Activated CD4-positive, alpha-beta T cell treated with anti-CD3 and anti-CD28 coated beads for 36 hours (primary cell): ENCODE measurements at regions not wholly inside any gene's neighbourhood (a gene's known extent, or its start where the extent isn't known, plus 50 kb on each side); places are given as distances from the start of the nearest gene placed in this dataset.

Experiments
- ATAC-seq: fragments of 200-7000 bp; cut with Tn5 transposase; one replicate; pipeline ENCODE4 v1.10.0; 2021; ENCODE audit warnings: mild to moderate bottlenecking, moderate library complexity
- CTCF ChIA-PET: fragments of 350-600 bp; sonication (Branson Sonifier 250); formaldehyde crosslinking; loops from one replicate; lab custom pipeline; 2021; ENCODE audit warnings: antibody characterized with exemption; lab: Charles Lee
- POLR2A ChIA-PET: fragments of 350-600 bp; sonication (Branson Sonifier 250); formaldehyde crosslinking; loops from one replicate; lab custom pipeline; 2021; ENCODE audit warnings: antibody characterized with exemption, inconsistent platforms; lab: Charles Lee
- DNase-seq: peaks from one replicate; pipeline ENCODE4 v3.0.0-alpha.2; 2020
- H3K27ac Mint-ChIP-seq: one replicate; pipeline ENCODE4 v1.8.0; 2021; ENCODE audit warnings: mixed read lengths
- H3K27me3 Mint-ChIP-seq: one replicate; pipeline ENCODE4 v1.8.0; 2021; ENCODE audit warnings: mixed read lengths
- H3K36me3 Mint-ChIP-seq: one replicate; pipeline ENCODE4 v1.8.0; 2021; ENCODE audit warnings: low read depth, mixed read lengths
- H3K4me1 Mint-ChIP-seq: one replicate; pipeline ENCODE4 v1.8.0; 2021; ENCODE audit warnings: mixed read lengths
- H3K4me3 Mint-ChIP-seq: one replicate; pipeline ENCODE4 v1.8.0; 2021; ENCODE audit warnings: mild to moderate bottlenecking, moderate library complexity, mixed read lengths
- H3K9me3 Mint-ChIP-seq: one replicate; pipeline ENCODE4 v1.8.0; 2021; ENCODE audit warnings: low read depth, mixed read lengths
- intact Hi-C, 2 experiments: fragments of 100-400 bp; cut with DNase I in 1 of 2; cut with micrococcal nuclease in 1 of 2; formaldehyde crosslinking; loops; one replicate each; pipeline versions ENCODE4 v1.14.2 to v1.15.1; 2022 to 2024; cut with DNase I, micrococcal nuclease

DNA sequence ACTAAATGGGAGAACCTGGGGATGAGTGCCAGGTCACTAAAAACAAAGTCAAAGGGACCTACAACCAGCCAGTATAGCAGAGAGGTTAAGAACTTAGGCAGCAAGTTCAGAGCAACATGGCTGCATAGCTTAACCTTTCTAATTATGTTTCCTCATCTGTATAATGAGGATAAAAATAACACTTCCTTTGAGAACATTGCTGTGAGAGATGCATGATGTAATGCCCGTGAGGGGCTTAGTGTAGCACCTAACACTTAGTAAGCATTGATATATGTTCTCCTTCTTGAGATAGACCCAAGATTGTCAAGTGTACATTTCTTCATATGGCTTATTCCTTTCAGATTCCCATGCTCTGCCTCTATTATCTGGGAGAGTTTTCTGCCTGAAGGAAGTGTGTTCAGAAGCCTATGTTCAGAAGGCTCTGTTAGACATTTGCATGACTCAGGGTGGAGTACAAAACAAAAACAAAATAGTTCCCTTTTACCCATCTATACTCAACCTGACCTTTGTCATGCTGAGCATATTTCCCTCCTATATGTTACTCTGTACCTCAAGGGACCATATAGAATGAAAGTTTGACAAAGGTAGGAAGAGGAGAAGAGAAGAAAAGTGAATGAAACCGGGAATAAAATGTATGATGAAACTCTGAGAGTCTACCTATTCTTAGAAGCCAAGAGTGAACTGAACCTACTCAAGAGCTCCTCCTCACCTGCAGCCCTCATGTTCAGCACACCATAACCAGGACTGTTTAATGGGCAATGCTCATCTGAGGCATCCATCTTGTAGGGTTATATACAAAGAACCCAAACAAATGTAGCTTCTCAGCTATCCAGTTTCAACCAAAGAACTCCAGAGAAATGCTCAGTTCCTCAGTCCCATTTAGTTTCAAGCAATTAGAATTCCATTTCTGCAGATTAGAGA lies 70.7 kb upstream of the KCNMB2 start:
- H3K9me3 Mint-ChIP-seq = no peaks in the 10 kb centered on the region
- CTCF ChIA-PET = interaction anchor here (0.7 kb wide), 2 partner anchors 13 to 273 kb away, joined by 3 read pairs; no protein-coding TSS in a partner anchor
- H3K27ac Mint-ChIP-seq = no peak overlapping the region
- POLR2A ChIA-PET = no interaction called here
- DNase-seq = no peak
- H3K4me1 Mint-ChIP-seq = no peaks in the 10 kb centered on the region
- H3K27me3 Mint-ChIP-seq = peaks cover 17% of the 10 kb centered on the region
- no peak overlapping the region for H3K4me3 Mint-ChIP-seq
- ATAC-seq = no peak
- no peaks in the 10 kb centered on the region for H3K36me3 Mint-ChIP-seq
- intact Hi-C loops = no loop called here

DNA sequence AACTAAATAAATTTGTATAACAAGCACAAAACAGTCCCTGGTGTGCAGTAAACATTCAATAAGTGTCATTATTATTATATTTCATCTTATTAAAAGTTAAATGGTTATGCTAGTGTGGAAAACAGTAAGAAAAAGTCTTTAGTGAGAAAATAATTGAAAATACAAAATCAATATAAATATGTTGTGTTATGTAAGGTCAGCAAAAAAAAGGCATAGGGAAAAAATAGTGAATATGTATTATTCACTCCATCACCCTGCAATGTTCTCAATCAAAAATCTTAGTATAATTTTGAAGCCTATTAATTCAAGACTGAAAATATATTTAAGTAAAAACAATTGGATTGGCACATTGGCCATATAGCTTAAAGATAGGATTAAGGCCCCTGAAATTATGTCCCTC lies 63.3 kb upstream of the KCNMB2 start:
- DNase-seq (no peak), ATAC-seq (no peak)
- H3K27me3 Mint-ChIP-seq = peaks cover 17% of the 10 kb centered on the region
- no peaks in the 10 kb centered on the region for H3K9me3 Mint-ChIP-seq
- H3K4me1 Mint-ChIP-seq = no peaks in the 10 kb centered on the region
- ChIA-PET POLR2A (no interaction called here), CTCF (no interaction called here)
- no peak overlapping the region for H3K27ac Mint-ChIP-seq
- no peak overlapping the region for H3K4me3 Mint-ChIP-seq
- H3K36me3 Mint-ChIP-seq = no peaks in the 10 kb centered on the region
- intact Hi-C loops = no loop called here

DNA sequence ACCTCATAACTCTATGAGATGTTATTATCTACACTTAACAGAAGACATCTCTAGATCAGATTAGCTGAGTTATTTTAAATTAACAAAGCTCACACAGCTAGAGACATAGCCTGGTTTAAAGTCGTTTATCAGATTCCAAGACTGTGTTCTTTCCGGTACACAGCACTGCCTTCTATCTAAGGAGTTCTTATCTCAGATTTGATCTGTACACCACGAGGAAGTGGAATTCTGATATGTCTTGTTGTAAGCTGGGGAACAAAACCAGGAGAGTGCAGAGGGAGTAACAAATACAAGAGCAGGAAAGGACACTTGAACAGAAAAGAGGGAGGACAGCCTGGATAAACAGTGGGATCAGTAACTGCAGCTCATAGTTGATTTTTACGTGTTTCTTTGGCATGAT lies 61.7 kb upstream of the KCNMB2 start:
- Mint-ChIP-seq H3K36me3 (no peaks in the 10 kb centered on the region), H3K4me3 (no peak overlapping the region), H3K27me3 (peaks cover 15% of the 10 kb centered on the region), H3K27ac (no peak overlapping the region), H3K4me1 (no peaks in the 10 kb centered on the region), H3K9me3 (no peaks in the 10 kb centered on the region)
- no peak for ATAC-seq
- intact Hi-C loops = no loop called here
- DNase-seq = no peak
- POLR2A ChIA-PET = no interaction called here
- CTCF ChIA-PET = interaction anchor here (0.7 kb wide), 1 partner anchor 1565 kb away, joined by 3 read pairs; no protein-coding TSS in a partner anchor

DNA sequence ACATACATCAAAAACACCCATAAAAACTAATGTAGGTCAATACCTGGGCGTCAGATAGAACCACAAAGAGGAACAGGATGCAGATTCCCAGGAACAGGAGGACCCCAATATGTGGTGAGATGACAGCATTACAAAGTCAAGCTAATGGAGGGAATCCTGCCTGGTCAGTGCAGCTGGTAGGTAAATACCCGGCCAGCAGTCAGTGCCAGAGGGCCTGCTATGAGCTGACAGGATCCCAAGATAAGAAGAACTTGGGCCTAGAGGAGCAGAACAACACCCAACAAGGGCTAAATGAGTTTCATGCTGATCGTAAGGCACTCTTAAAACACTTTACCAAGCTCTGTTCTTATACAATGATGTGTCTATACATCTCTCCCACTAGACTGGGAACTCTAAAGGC lies 61.2 kb upstream of the KCNMB2 start:
- CTCF ChIA-PET = interaction anchor here (0.7 kb wide), 1 partner anchor 1564 kb away, joined by 3 read pairs; no protein-coding TSS in a partner anchor
- no peak overlapping the region for H3K27ac Mint-ChIP-seq
- ATAC-seq (no peak), DNase-seq (no peak)
- intact Hi-C loops = no loop called here
- no peaks in the 10 kb centered on the region for H3K36me3 Mint-ChIP-seq
- no peaks in the 10 kb centered on the region for H3K4me1 Mint-ChIP-seq
- H3K9me3 Mint-ChIP-seq = no peaks in the 10 kb centered on the region
- H3K27me3 Mint-ChIP-seq = peaks cover 15% of the 10 kb centered on the region
- POLR2A ChIA-PET = no interaction called here
- no peak overlapping the region for H3K4me3 Mint-ChIP-seq

DNA sequence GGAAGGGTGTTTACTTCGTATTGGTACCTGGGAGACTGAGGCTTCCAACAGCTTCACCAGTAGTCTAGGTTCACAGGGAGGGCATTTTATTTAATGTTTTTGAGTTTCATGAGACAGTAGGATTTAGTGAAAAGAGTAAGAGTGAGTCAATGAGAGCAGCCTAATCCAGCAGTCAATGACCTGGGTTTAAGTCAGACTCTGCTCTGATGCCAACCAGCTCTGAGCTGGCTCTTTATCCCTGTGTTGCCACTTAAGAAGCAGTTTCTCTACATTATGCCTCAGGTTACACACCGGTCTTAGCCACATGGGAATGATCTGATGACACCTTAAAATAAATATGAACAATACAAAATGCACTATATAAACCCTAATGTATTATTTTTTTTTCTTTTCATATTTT lies 59.4 kb upstream of the KCNMB2 start:
- no peaks in the 10 kb centered on the region for H3K4me1 Mint-ChIP-seq
- no peak for ATAC-seq
- H3K27ac Mint-ChIP-seq = no peak overlapping the region
- peaks cover 14% of the 10 kb centered on the region for H3K27me3 Mint-ChIP-seq
- ChIA-PET CTCF (no interaction called here), POLR2A (interaction anchor here (0.7 kb wide), 1 partner anchor 131 kb away, joined by 3 read pairs; no protein-coding TSS in a partner anchor)
- no peak overlapping the region for H3K4me3 Mint-ChIP-seq
- DNase-seq = no peak
- no peaks in the 10 kb centered on the region for H3K9me3 Mint-ChIP-seq
- no peaks in the 10 kb centered on the region for H3K36me3 Mint-ChIP-seq
- intact Hi-C loops = no loop called here

DNA sequence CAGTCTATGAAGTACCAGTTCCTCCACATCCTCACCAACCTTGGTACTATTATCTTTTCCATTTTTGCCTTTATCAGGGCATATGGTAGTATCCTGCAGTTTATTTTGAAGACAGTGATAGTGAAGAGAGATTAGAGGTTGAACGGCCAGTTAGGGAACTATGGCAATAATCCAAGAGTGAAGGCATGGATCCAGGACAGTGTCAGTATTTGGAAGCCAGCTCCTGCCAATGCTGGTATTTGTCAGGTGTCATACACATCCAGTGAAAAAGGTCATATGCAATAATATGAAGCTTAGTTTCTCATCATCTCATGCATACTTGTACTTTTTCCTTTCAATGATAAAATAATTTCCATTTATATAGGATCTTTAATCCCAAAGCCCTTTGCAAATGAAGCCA lies 56.8 kb upstream of the KCNMB2 start:
- ATAC-seq = no peak
- no peaks in the 10 kb centered on the region for H3K9me3 Mint-ChIP-seq
- no peaks in the 10 kb centered on the region for H3K36me3 Mint-ChIP-seq
- peaks cover 20% of the 10 kb centered on the region for H3K27me3 Mint-ChIP-seq
- no peak overlapping the region for H3K27ac Mint-ChIP-seq
- DNase-seq = no peak
- POLR2A ChIA-PET = no interaction called here
- CTCF ChIA-PET = no interaction called here
- intact Hi-C loops = no loop called here
- H3K4me3 Mint-ChIP-seq = no peak overlapping the region
- H3K4me1 Mint-ChIP-seq = no peaks in the 10 kb centered on the region

DNA sequence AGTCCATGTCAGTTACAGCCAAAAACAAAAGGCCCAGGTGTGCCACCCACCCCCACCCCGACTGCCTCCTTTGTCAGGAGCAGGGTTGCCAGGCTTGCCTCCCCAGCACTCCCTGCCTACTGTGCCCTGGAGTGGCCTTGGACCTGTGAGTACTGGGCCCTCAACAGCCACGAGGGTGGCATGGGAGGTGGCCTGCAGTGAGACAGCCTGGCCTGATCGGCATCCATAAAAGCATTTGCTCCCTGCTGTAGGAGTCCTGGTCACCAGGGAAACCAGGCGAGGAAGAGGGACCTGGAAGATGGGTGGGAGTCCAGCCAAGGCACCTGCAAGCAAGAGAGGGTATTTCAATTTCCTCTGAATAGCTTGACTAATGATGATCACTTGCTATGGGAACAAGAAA lies 56.4 kb upstream of the KCNMB2 start:
- Mint-ChIP-seq H3K36me3 (no peaks in the 10 kb centered on the region), H3K4me1 (no peaks in the 10 kb centered on the region), H3K9me3 (no peaks in the 10 kb centered on the region), H3K27me3 (peaks cover 17% of the 10 kb centered on the region), H3K27ac (no peak overlapping the region), H3K4me3 (no peak overlapping the region)
- DNase-seq (no peak), ATAC-seq (no peak)
- intact Hi-C loops = no loop called here
- POLR2A ChIA-PET = no interaction called here
- CTCF ChIA-PET = no interaction called here

DNA sequence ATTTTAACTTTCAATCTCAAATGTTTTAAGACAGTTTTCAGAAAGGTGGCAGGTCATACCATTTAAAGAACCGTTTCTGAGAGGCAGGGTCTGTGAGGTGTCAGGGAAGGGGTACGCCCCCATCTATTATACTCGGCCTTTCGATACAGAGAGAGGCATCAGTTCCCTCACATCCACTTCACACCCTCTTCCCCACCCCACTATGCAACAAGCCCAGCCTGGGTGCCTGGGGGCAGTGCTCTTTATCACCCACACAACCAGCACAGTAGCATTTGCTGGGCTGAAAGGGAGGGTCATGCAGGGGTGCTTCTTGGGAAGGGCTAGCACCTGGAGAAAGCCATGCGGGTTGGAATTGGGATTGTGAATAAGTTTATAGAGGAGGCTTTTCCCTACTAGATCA lies 56.0 kb upstream of the KCNMB2 start:
- no peak overlapping the region for H3K4me3 Mint-ChIP-seq
- CTCF ChIA-PET = no interaction called here
- no peak for DNase-seq
- H3K9me3 Mint-ChIP-seq = no peaks in the 10 kb centered on the region
- intact Hi-C loops = no loop called here
- POLR2A ChIA-PET = no interaction called here
- H3K27ac Mint-ChIP-seq = no peak overlapping the region
- H3K36me3 Mint-ChIP-seq = no peaks in the 10 kb centered on the region
- peaks cover 19% of the 10 kb centered on the region for H3K27me3 Mint-ChIP-seq
- no peak for ATAC-seq
- no peaks in the 10 kb centered on the region for H3K4me1 Mint-ChIP-seq

DNA sequence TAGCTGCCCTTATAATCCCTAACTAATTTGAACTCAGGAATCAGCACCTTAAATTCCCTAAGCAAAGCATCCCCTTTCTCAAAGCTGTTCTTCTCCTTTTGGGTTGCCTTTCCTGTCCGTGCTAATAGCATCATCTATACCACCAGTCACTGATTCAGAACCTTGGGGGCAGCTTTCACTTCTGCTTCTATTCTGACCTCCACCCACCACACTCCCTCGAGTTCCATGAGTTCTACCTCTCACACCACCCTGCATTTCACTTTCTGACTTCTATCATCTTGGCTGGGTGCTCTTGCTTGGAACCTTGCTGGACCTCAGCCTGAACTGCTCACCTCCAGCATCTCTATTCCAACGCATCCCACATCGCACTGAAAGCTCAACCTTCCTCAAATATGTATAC lies 55.4 kb upstream of the KCNMB2 start:
- Mint-ChIP-seq H3K27ac (no peak overlapping the region), H3K27me3 (peaks cover 19% of the 10 kb centered on the region), H3K9me3 (no peaks in the 10 kb centered on the region), H3K36me3 (no peaks in the 10 kb centered on the region), H3K4me3 (no peak overlapping the region), H3K4me1 (no peaks in the 10 kb centered on the region)
- intact Hi-C loops = no loop called here
- POLR2A ChIA-PET = no interaction called here
- ATAC-seq (no peak), DNase-seq (no peak)
- CTCF ChIA-PET = no interaction called here

DNA sequence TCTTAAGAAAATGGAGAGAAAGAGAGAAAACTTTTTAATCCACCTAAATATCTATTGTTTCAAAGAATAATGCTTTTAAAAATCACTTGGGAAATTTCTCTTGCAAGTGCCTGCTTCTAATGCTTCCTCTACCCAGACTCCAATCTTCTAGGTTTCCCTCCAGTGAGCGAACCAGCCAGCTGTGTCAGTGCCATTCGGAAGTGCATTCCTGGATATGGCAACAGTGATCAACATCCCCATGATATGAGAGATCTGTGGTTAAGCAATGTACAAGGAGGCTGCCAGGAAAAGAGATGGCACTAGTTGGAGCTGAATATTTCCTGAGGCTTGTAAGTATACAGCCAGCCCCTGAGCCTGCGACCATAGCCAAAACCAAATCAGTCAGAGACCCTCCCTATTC lies 53.3 kb upstream of the KCNMB2 start:
- peaks cover 17% of the 10 kb centered on the region for H3K27me3 Mint-ChIP-seq
- ChIA-PET POLR2A (no interaction called here), CTCF (no interaction called here)
- H3K9me3 Mint-ChIP-seq = no peaks in the 10 kb centered on the region
- H3K4me3 Mint-ChIP-seq = no peak overlapping the region
- no peaks in the 10 kb centered on the region for H3K36me3 Mint-ChIP-seq
- H3K4me1 Mint-ChIP-seq = no peaks in the 10 kb centered on the region
- no peak for DNase-seq
- no peak overlapping the region for H3K27ac Mint-ChIP-seq
- ATAC-seq = no peak
- intact Hi-C loops = no loop called here

DNA sequence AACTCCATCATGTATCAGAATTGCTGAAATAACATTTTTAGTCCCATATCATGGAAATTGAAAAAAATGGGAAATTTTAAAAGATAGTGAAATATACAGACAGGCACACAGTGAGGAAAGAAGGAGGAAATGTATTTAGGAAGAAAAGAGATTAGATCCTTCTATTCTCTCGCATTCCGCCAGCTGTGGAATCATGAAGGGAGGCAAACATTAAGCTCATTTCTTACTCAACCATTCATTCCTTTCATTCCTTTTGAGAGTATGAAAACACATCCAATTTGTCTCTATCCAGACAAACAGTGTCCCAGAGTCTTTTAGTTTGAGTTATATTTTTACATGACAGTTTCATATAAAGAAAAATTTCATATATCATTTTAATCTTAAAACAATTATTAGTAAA lies 52.5 kb upstream of the KCNMB2 start:
- ATAC-seq = no peak
- Mint-ChIP-seq H3K4me3 (no peak overlapping the region), H3K27ac (no peak overlapping the region), H3K4me1 (no peaks in the 10 kb centered on the region), H3K36me3 (no peaks in the 10 kb centered on the region), H3K27me3 (peaks cover 17% of the 10 kb centered on the region), H3K9me3 (no peaks in the 10 kb centered on the region)
- no peak for DNase-seq
- POLR2A ChIA-PET = no interaction called here
- intact Hi-C loops = no loop called here
- CTCF ChIA-PET = interaction anchor here (0.6 kb wide), 1 partner anchor 77 kb away, joined by 3 read pairs; no protein-coding TSS in a partner anchor

DNA sequence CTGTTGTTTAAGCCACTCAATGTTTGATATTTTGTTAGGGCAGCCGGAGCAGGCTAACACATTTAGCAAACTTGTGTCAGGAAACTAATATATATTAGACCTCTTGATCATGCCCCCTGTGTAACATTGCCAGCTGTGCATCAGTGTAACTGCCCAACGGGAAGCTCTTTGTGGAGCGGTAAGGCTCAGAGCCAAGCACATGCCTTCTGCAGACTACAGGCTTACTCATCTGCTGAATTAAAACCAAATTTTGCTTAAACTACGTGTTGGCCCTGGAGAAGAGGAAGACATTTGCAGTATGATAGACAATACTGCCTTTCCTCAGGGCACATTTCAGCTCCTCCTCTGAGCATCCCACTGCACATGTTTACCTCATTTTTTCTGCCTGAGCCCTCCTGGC lies 50.5 kb upstream of the KCNMB2 start:
- Mint-ChIP-seq H3K4me1 (no peaks in the 10 kb centered on the region), H3K27me3 (peaks cover 16% of the 10 kb centered on the region), H3K4me3 (no peak overlapping the region), H3K36me3 (no peaks in the 10 kb centered on the region), H3K27ac (no peak overlapping the region), H3K9me3 (no peaks in the 10 kb centered on the region)
- CTCF ChIA-PET = no interaction called here
- POLR2A ChIA-PET = no interaction called here
- intact Hi-C loops = no loop called here
- DNase-seq (no peak), ATAC-seq (no peak)
